Stomach (tissue), 8 donors: ENCODE measurements at regions not wholly inside any gene's neighbourhood (a gene's known extent, or its start where the extent isn't known, plus 50 kb on each side); places are given as distances from the start of the nearest gene placed in this dataset.

Experiments
- DNase-seq, 2 donors: peaks; one replicate each; pipeline versions ENCODE4 v3.0.0 to v3.0.0-alpha.2; 2013 to 2019
- H3K27ac ChIP-seq, 5 donors: fragments of 200-600 bp in 4 of 5; sonication (generic) in 4 of 5; one replicate each; pipeline ENCODE4 v1.5.1; 2013 to 2019; ENCODE audit warnings: mild to moderate bottlenecking in 1 of 5, moderate library complexity in 1 of 5
- H3K27me3 ChIP-seq, 3 donors: fragments of 200-600 bp; sonication (generic); one replicate each; pipeline ENCODE4 v1.5.1; 2017 to 2019; ENCODE audit warnings: mixed run types in 1 of 3
- H3K36me3 ChIP-seq, 4 donors: fragments of 200-600 bp; sonication (generic); 1 replicate in 3 of 4; 2 replicates in 1 of 4; pipeline ENCODE4 v1.5.1; 2016 to 2019
- H3K4me1 ChIP-seq, 4 donors: fragments of 200-600 bp; sonication (generic); one replicate each; pipeline ENCODE4 v1.5.1; 2016 to 2019
- H3K4me3 ChIP-seq, 4 donors: fragments of 200-600 bp; sonication (generic) in 3 of 4; one replicate each; pipeline ENCODE4 v1.5.1; 2016 to 2019; ENCODE audit warnings: mild to moderate bottlenecking in 1 of 4
- H3K9me3 ChIP-seq, 4 donors: fragments of 200-600 bp; sonication (generic); one replicate each; pipeline ENCODE4 v1.5.1; 2016 to 2019
- EP300 ChIP-seq: sonication (generic); formaldehyde crosslinking; IDR thresholded peaks from one replicate; pipeline ENCODE4 v1.6.1; 2017; ENCODE audit warnings: antibody characterized with exemption
- POLR2A ChIP-seq, 4 donors: fragments of 450-650 bp; IDR thresholded peaks; one replicate each; pipeline ENCODE4 v1.6.1; 2016; ENCODE audit warnings: antibody characterized with exemption in 4 of 4, control low read depth in 2 of 4, mild to moderate bottlenecking in 1 of 4, moderate library complexity in 1 of 4
- POLR2AphosphoS5 ChIP-seq, 3 donors: sonication (generic); formaldehyde crosslinking; IDR thresholded peaks; one replicate each; pipeline ENCODE4 v1.6.1; 2016; ENCODE audit warnings: antibody characterized with exemption in 3 of 3
- WGBS, 5 donors: extraction: QIAGEN DNeasy Blood & Tissue Kit in 3 of 5; methylation state at CpG; one replicate each; pipeline versions ENCODE4 v1.1.5 to v1.1.7; 2013 to 2018; 5-methylcytosine and 5-hydroxymethylcytosine counted together
- intact Hi-C: fragments of 100-400 bp; cut with DNase I; formaldehyde crosslinking; loops from one replicate; pipeline ENCODE4 v1.15.1; 2023; ENCODE audit warnings: low total_unique reads
- TF ChIP-seq, protein P1 (sequence below), 7 experiments: fragments of 450-650 bp in 4 of 7; fragments of 200-600 bp in 3 of 7; sonication (generic) in 3 of 7; IDR thresholded peaks; one replicate each; pipeline ENCODE4 v1.5.1; 2016 to 2019; ENCODE audit warnings: antibody characterized with exemption in 7 of 7, control low read depth in 2 of 7, mild to moderate bottlenecking in 1 of 7
- donor health status: healthy with polysubstance abuse.
- donor health status: Bipolar disorder and iron deficiency.
- donor health status: healthy.

DNA sequence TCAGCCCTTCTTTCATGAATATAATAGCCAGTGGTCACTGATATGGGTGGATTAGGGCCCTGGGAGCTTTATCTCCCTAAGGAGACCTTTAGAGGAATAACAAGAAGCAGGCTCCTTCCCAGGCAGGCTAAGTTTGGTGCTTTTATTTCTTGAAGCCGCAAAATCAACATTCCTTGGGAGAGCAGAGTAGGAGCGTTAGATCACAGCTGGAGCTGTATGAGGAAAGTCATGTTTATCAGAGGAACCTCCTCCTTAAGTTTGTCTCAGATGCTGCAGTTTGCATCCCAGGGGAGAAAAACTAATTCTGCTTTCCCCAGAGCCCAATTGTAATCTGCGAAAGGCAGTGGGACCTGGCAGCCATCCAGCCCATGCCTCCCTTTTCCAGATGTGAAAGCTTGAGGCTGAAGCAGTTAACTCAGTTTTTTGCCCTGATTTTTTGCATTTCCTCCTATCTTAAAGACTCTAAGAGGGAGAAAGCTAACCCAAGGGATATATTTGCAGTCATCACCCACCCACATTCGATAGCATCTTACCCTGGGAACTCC is 186.0 kb upstream of the FRMPD4 start:
- Histone ChIP-seq H3K4me1 (no peaks in the 10 kb centered on the region), H3K9me3 (no peaks in the 10 kb centered on the region), H3K27ac (no peak overlapping the region), H3K27me3 (no peaks in the 10 kb centered on the region), H3K36me3 (no peaks in the 10 kb centered on the region), H3K4me3 (no peak overlapping the region)
- no peak for TF ChIP-seq POLR2AphosphoS5 (IDR thresholded peaks at IDR 0.05)
- no peak for TF ChIP-seq EP300
- TF ChIP-seq POLR2A (IDR thresholded peaks at IDR 0.05) = no peak
- TF ChIP-seq, protein P1, sequence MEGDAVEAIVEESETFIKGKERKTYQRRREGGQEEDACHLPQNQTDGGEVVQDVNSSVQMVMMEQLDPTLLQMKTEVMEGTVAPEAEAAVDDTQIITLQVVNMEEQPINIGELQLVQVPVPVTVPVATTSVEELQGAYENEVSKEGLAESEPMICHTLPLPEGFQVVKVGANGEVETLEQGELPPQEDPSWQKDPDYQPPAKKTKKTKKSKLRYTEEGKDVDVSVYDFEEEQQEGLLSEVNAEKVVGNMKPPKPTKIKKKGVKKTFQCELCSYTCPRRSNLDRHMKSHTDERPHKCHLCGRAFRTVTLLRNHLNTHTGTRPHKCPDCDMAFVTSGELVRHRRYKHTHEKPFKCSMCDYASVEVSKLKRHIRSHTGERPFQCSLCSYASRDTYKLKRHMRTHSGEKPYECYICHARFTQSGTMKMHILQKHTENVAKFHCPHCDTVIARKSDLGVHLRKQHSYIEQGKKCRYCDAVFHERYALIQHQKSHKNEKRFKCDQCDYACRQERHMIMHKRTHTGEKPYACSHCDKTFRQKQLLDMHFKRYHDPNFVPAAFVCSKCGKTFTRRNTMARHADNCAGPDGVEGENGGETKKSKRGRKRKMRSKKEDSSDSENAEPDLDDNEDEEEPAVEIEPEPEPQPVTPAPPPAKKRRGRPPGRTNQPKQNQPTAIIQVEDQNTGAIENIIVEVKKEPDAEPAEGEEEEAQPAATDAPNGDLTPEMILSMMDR (IDR thresholded peaks at IDR 0.05) = no peak
- DNase-seq = no peak
- 53 to 78% (median 59%) methylated on average over 4 of the region's 4 CpGs for WGBS, 5 donors
- intact Hi-C loops = no loop called here

GRCh38 chrX:11953615-11954014 is 184.7 kb upstream of the FRMPD4 start:
- H3K36me3 ChIP-seq = no peaks in the 10 kb centered on the region
- H3K9me3 ChIP-seq = no peaks in the 10 kb centered on the region
- H3K4me3 ChIP-seq = no peak overlapping the region
- H3K4me1 ChIP-seq = no peaks in the 10 kb centered on the region
- TF ChIP-seq POLR2AphosphoS5 (IDR thresholded peaks at IDR 0.05) (no peak), EP300 (no peak), POLR2A (IDR thresholded peaks at IDR 0.05) (no peak)
- TF ChIP-seq, protein P1 (IDR thresholded peaks at IDR 0.05) = no peak
- no peak overlapping the region for H3K27ac ChIP-seq
- no peaks in the 10 kb centered on the region for H3K27me3 ChIP-seq
- intact Hi-C loops = no loop called here
- WGBS, 5 donors = 43 to 65% (median 50%) methylated on average over 2 of the region's 2 CpGs
- DNase-seq = peak in 1 of 2 donors; percentile 23

DNA sequence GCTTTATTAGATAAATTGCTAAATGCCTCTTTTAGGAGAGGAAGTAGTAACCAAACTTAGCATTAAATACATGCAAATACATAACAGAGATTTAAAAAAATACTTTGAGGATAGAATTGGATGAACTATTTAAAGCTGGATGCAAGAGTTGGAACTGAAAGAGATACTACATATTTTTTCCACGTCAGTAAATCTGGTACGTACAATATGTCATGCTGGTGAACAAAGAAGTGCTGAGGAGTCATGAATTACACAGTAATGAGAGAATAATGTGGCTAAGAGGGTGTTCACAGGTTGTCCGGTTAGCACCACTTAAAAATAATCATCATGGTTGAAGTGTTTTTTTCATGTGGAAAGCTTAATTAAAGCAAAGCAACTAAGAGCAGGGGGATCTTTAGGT is 184.1 kb upstream of the FRMPD4 start:
- WGBS, 5 donors = 60 to 84% (median 80%) methylated on average over 3 of the region's 3 CpGs
- Histone ChIP-seq H3K36me3 (no peaks in the 10 kb centered on the region), H3K4me3 (no peak overlapping the region), H3K9me3 (no peaks in the 10 kb centered on the region), H3K4me1 (no peaks in the 10 kb centered on the region), H3K27me3 (no peaks in the 10 kb centered on the region), H3K27ac (no peak overlapping the region)
- TF ChIP-seq, protein P1 (IDR thresholded peaks at IDR 0.05) = no peak
- TF ChIP-seq POLR2AphosphoS5 (IDR thresholded peaks at IDR 0.05) (no peak), POLR2A (IDR thresholded peaks at IDR 0.05) (no peak), EP300 (no peak)
- intact Hi-C loops = no loop called here
- DNase-seq = no peak

- Histone ChIP-seq H3K27me3 (no peaks in the 10 kb centered on the region), H3K4me3 (no peak overlapping the region), H3K4me1 (no peaks in the 10 kb centered on the region), H3K27ac (no peak overlapping the region), H3K9me3 (no peaks in the 10 kb centered on the region), H3K36me3 (no peaks in the 10 kb centered on the region)
- intact Hi-C loops = no loop called here
- TF ChIP-seq, protein P1 (IDR thresholded peaks at IDR 0.05) = no peak
- TF ChIP-seq POLR2A (IDR thresholded peaks at IDR 0.05) = no peak
- TF ChIP-seq POLR2AphosphoS5 (IDR thresholded peaks at IDR 0.05) = no peak
- no peak for TF ChIP-seq EP300
- WGBS, 5 donors = 74 to 82% (median 78%) methylated on average over 4 of the region's 4 CpGs
- no peak for DNase-seq
Observed at GRCh38 chrX:11960031-11960430, 178.2 kb upstream of the FRMPD4 start.
